Tibial nerve (tissue), 4 donors: ENCODE measurements at regions not wholly inside any gene's neighbourhood (a gene's known extent, or its start where the extent isn't known, plus 50 kb on each side); places are given as distances from the start of the nearest gene placed in this dataset.

Source experiments
- DNase-seq, 2 donors: peaks; one replicate each; pipeline ENCODE4 v3.0.0-alpha.2; 2019; ENCODE audit warnings: low spot score in 2 of 2
- H3K27ac ChIP-seq, 4 donors: fragments of 200-600 bp; sonication (generic) in 3 of 4; one replicate each; pipeline ENCODE4 v1.5.1; 2017 to 2019; ENCODE audit warnings: mild to moderate bottlenecking in 1 of 4
- H3K27me3 ChIP-seq, 2 donors: fragments of 200-600 bp; sonication (generic) in 1 of 2; one replicate each; pipeline versions ENCODE4 v1.5.1 to v1.6.0; 2017 to 2019
- H3K36me3 ChIP-seq, 3 donors: fragments of 200-600 bp; sonication (generic); one replicate each; pipeline ENCODE4 v1.5.1; 2018 to 2019
- H3K4me1 ChIP-seq, 4 donors: fragments of 200-600 bp; sonication (generic) in 3 of 4; one replicate each; pipeline ENCODE4 v1.5.1; 2017 to 2019
- H3K4me3 ChIP-seq, 4 donors: fragments of 200-600 bp; sonication (generic) in 3 of 4; one replicate each; pipeline ENCODE4 v1.5.1; 2017 to 2019; ENCODE audit warnings: mild to moderate bottlenecking in 1 of 4, moderate library complexity in 1 of 4
- H3K9me3 ChIP-seq, 4 donors: fragments of 200-600 bp; sonication (generic) in 3 of 4; one replicate each; pipeline ENCODE4 v1.5.1; 2017 to 2019
- CTCF ChIP-seq, 5 experiments: fragments of 200-600 bp in 3 of 5; fragments of 450-650 bp in 2 of 5; sonication (generic) in 3 of 5; IDR thresholded peaks; one replicate each; pipeline ENCODE4 v1.5.1; 2016 to 2019; ENCODE audit warnings: antibody characterized with exemption in 5 of 5, mild to moderate bottlenecking in 3 of 5, moderate library complexity in 2 of 5
- EP300 ChIP-seq, 2 donors: sonication (generic); formaldehyde crosslinking; IDR thresholded peaks; one replicate each; pipeline ENCODE4 v1.6.1; 2017; ENCODE audit warnings: antibody characterized with exemption in 2 of 2, mild to moderate bottlenecking in 1 of 2
- POLR2A ChIP-seq, 2 donors: fragments of 450-650 bp; IDR thresholded peaks; one replicate each; pipeline ENCODE4 v1.6.1; 2017; ENCODE audit warnings: antibody characterized with exemption in 2 of 2, mild to moderate bottlenecking in 2 of 2, moderate library complexity in 2 of 2
- whole genome bisulfite sequencing, 2 donors: methylation state at CpG; one replicate each; pipeline ENCODE4 v1.1.5; 2018; 5-methylcytosine and 5-hydroxymethylcytosine counted together

- Histone ChIP-seq H3K27ac (no peak overlapping the region), H3K4me1 (no peaks in the 10 kb centered on the region), H3K4me3 (no peak overlapping the region), H3K27me3 (no peaks in the 10 kb centered on the region), H3K9me3 (peaks cover 0 to 6% (median 0%) of the 10 kb centered on the region in 4 donors), H3K36me3 (no peaks in the 10 kb centered on the region)
- TF ChIP-seq CTCF (IDR thresholded peaks at IDR 0.05), result no peak
- TF ChIP-seq POLR2A (IDR thresholded peaks at IDR 0.05), result no peak
- TF ChIP-seq EP300 (IDR thresholded peaks at IDR 0.05), result no peak
- WGBS, 2 donors, result 80 to 82% methylated on average over 6 of the region's 6 CpGs
- DNase-seq, result no peak
Measured at GRCh38 chr5:57066924-57067596, 106.8 kb upstream of the GPBP1 start.

GRCh38 chr5:57067597-57067924, 106.3 kb upstream of the GPBP1 start:
- no peak overlapping the region for H3K27ac ChIP-seq
- no peaks in the 10 kb centered on the region for H3K4me1 ChIP-seq
- H3K36me3 ChIP-seq, result no peaks in the 10 kb centered on the region
- no peak for TF ChIP-seq CTCF (IDR thresholded peaks at IDR 0.05)
- TF ChIP-seq EP300 (IDR thresholded peaks at IDR 0.05), result no peak
- no peak for TF ChIP-seq POLR2A (IDR thresholded peaks at IDR 0.05)
- H3K4me3 ChIP-seq, result no peak overlapping the region
- no peak for DNase-seq
- H3K27me3 ChIP-seq, result no peaks in the 10 kb centered on the region
- peaks cover 0 to 6% (median 0%) of the 10 kb centered on the region in 4 donors for H3K9me3 ChIP-seq

- WGBS, 2 donors, result 86% methylated on average over 6 of the region's 6 CpGs
- no peaks in the 10 kb centered on the region for H3K27me3 ChIP-seq
- H3K4me1 ChIP-seq, result no peaks in the 10 kb centered on the region
- H3K36me3 ChIP-seq, result no peaks in the 10 kb centered on the region
- H3K4me3 ChIP-seq, result no peak overlapping the region
- no peak for TF ChIP-seq CTCF (IDR thresholded peaks at IDR 0.05)
- no peak for TF ChIP-seq POLR2A (IDR thresholded peaks at IDR 0.05)
- TF ChIP-seq EP300 (IDR thresholded peaks at IDR 0.05), result no peak
- no peak for DNase-seq
- peaks cover 0 to 6% (median 0%) of the 10 kb centered on the region in 4 donors for H3K9me3 ChIP-seq
- no peak overlapping the region for H3K27ac ChIP-seq
Measured at GRCh38 chr5:57069115-57069835, 104.6 kb upstream of the GPBP1 start.

GRCh38 chr5:57072218-57072892, 101.5 kb upstream of the GPBP1 start:
- no peak for TF ChIP-seq CTCF (IDR thresholded peaks at IDR 0.05)
- TF ChIP-seq EP300 (IDR thresholded peaks at IDR 0.05), result no peak
- TF ChIP-seq POLR2A (IDR thresholded peaks at IDR 0.05), result no peak
- WGBS, 2 donors, result 51% methylated on average over 3 of the region's 3 CpGs
- peaks cover 0 to 6% (median 0%) of the 10 kb centered on the region in 4 donors for H3K9me3 ChIP-seq
- H3K36me3 ChIP-seq, result no peaks in the 10 kb centered on the region
- no peak overlapping the region for H3K27ac ChIP-seq
- no peaks in the 10 kb centered on the region for H3K27me3 ChIP-seq
- H3K4me3 ChIP-seq, result no peak overlapping the region
- DNase-seq, result no peak
- H3K4me1 ChIP-seq, result no peaks in the 10 kb centered on the region
